H9 (cell line): ENCODE measurements at regions not wholly inside any gene's neighbourhood (a gene's known extent, or its start where the extent isn't known, plus 50 kb on each side); places are given as distances from the start of the nearest gene placed in this dataset.

Experiments used
- DNase-seq: peaks from one replicate; pipeline ENCODE4 v3.0.0-alpha.2; 2017
- H2AFZ ChIP-seq: one replicate; pipeline ENCODE4 v1.6.1; 2013; ENCODE audit warnings: mild to moderate bottlenecking, low read length, control low read depth, moderate library complexity
- H2AK5ac ChIP-seq: 2 replicates; pipeline ENCODE4 v1.6.1; 2013; ENCODE audit warnings: low read length, control low read depth, mixed read lengths; ENCODE audit not compliant: insufficient read length
- H2BK120ac ChIP-seq: one replicate; pipeline ENCODE4 v1.6.1; 2013; ENCODE audit warnings: low read depth, mild to moderate bottlenecking, low read length, control low read depth, inconsistent platforms; ENCODE audit not compliant: poor library complexity, severe bottlenecking
- H2BK12ac ChIP-seq: 2 replicates; pipeline ENCODE4 v1.6.1; 2013; ENCODE audit warnings: low read length, control low read depth, mixed read lengths, low read depth; ENCODE audit not compliant: insufficient read length
- H2BK15ac ChIP-seq: 2 replicates; pipeline ENCODE4 v1.6.1; 2013; ENCODE audit warnings: low read depth, low read length, control low read depth
- H2BK20ac ChIP-seq: one replicate; pipeline ENCODE4 v1.6.1; 2013; ENCODE audit warnings: low read depth, mild to moderate bottlenecking, low read length, control low read depth, inconsistent platforms; ENCODE audit not compliant: poor library complexity, severe bottlenecking
- H2BK5ac ChIP-seq: 2 replicates; pipeline ENCODE4 v1.6.1; 2013; ENCODE audit warnings: low read length, control low read depth, mixed read lengths; ENCODE audit not compliant: insufficient read length
- H3K14ac ChIP-seq: 2 replicates; pipeline ENCODE4 v1.6.1; 2013; ENCODE audit warnings: low read length, control low read depth; ENCODE audit not compliant: insufficient read depth
- H3K18ac ChIP-seq: 2 replicates; pipeline ENCODE4 v1.6.1; 2013; ENCODE audit warnings: low read depth, mild to moderate bottlenecking, mixed read lengths, low read length, control low read depth; ENCODE audit not compliant: insufficient read length
- H3K23ac ChIP-seq: 2 replicates; pipeline ENCODE4 v1.6.1; 2013; ENCODE audit warnings: low read length, control low read depth, mixed read lengths, low read depth; ENCODE audit not compliant: insufficient read length
- H3K23me2 ChIP-seq: 2 replicates; pipeline ENCODE4 v1.6.1; 2013; ENCODE audit warnings: low read depth, mild to moderate bottlenecking, mixed read lengths, low read length, control low read depth; ENCODE audit not compliant: insufficient read length, poor library complexity, severe bottlenecking
- H3K27ac ChIP-seq: 2 replicates; pipeline ENCODE4 v1.5.1; 2013; ENCODE audit warnings: low read length, control low read depth, mixed read lengths, low read depth; ENCODE audit not compliant: insufficient read length
- H3K27me3 ChIP-seq: 2 replicates; pipeline ENCODE4 v1.6.1; 2013; ENCODE audit warnings: low read length, control low read depth, inconsistent platforms; ENCODE audit not compliant: insufficient read depth
- H3K4ac ChIP-seq: 2 replicates; pipeline ENCODE4 v1.6.1; 2013; ENCODE audit warnings: low read depth, mild to moderate bottlenecking, control low read depth, inconsistent platforms, low read length, moderate library complexity
- H3K4me1 ChIP-seq: 2 replicates; pipeline ENCODE4 v1.6.1; 2013; ENCODE audit warnings: low read length, control low read depth, inconsistent platforms; ENCODE audit not compliant: insufficient read depth
- H3K4me2 ChIP-seq: 2 replicates; pipeline ENCODE4 v1.6.1; 2013; ENCODE audit warnings: low read length, control low read depth, mixed read lengths; ENCODE audit not compliant: insufficient read length, insufficient read depth
- H3K56ac ChIP-seq: 2 replicates; pipeline ENCODE4 v1.6.1; 2013; ENCODE audit warnings: low read depth, mild to moderate bottlenecking, mixed read lengths, low read length, control low read depth; ENCODE audit not compliant: insufficient read length
- H3K79me1 ChIP-seq: 2 replicates; pipeline ENCODE4 v1.6.1; 2013; ENCODE audit warnings: low read depth, mild to moderate bottlenecking, moderate library complexity, low read length, control low read depth, inconsistent platforms; ENCODE audit not compliant: insufficient read depth, poor library complexity, severe bottlenecking
- H3K79me2 ChIP-seq: 2 replicates; pipeline ENCODE4 v1.6.1; 2013; ENCODE audit warnings: low read length, control low read depth, inconsistent platforms; ENCODE audit not compliant: insufficient read depth
- H3K9ac ChIP-seq: 2 replicates; pipeline ENCODE4 v1.6.1; 2013; ENCODE audit warnings: low read length, control low read depth, mixed read lengths; ENCODE audit not compliant: insufficient read length; ENCODE audit errors: extremely low read depth
- H3K9me3 ChIP-seq: one replicate; pipeline ENCODE4 v1.6.1; 2013; ENCODE audit warnings: low read depth, low read length, inconsistent platforms; ENCODE audit not compliant: control insufficient read depth
- H3T11ph ChIP-seq: one replicate; pipeline ENCODE4 v1.6.1; 2013; ENCODE audit warnings: mild to moderate bottlenecking, low read length, control low read depth, inconsistent platforms
- H4K20me1 ChIP-seq: one replicate; pipeline ENCODE4 v1.6.1; 2013; ENCODE audit not compliant: control insufficient read depth, insufficient read length, insufficient read depth
- H4K5ac ChIP-seq: 2 replicates; pipeline ENCODE4 v1.6.1; 2013; ENCODE audit warnings: low read depth, mild to moderate bottlenecking, mixed read lengths, low read length, control low read depth; ENCODE audit not compliant: insufficient read length
- H4K8ac ChIP-seq: replicated peaks from 2 replicates; pipeline ENCODE4 v1.6.1; 2013; ENCODE audit warnings: low read length, control low read depth, mixed read lengths, low read depth; ENCODE audit not compliant: insufficient read length
- H4K91ac ChIP-seq: 2 replicates; pipeline ENCODE4 v1.6.1; 2013; ENCODE audit warnings: low read depth, mild to moderate bottlenecking, moderate library complexity, mixed read lengths, low read length, control low read depth; ENCODE audit not compliant: insufficient read length
- H3K27ac Mint-ChIP-seq, 3 experiments: 2 replicates in 2 of 3; 3 replicates in 1 of 3; pipeline ENCODE4 v1.8.0; 2020 to 2021; ENCODE audit warnings: mixed read lengths in 3 of 3, mild to moderate bottlenecking in 1 of 3, moderate library complexity in 1 of 3
- H3K27me3 Mint-ChIP-seq: 2 replicates; pipeline ENCODE4 v1.8.0; 2021; ENCODE audit warnings: low read depth, mild to moderate bottlenecking, moderate library complexity, mixed read lengths
- H3K36me3 Mint-ChIP-seq, 3 experiments: 2 replicates in 2 of 3; 3 replicates in 1 of 3; pipeline ENCODE4 v1.8.0; 2020 to 2021; ENCODE audit warnings: low read depth in 3 of 3, mixed read lengths in 3 of 3; ENCODE audit not compliant: insufficient read depth in 1 of 3
- H3K4me1 Mint-ChIP-seq, 2 experiments: 2 replicates each; pipeline ENCODE4 v1.8.0; 2020; ENCODE audit warnings: mixed read lengths in 2 of 2
- H3K4me3 Mint-ChIP-seq, 2 experiments: 2 replicates in 1 of 2; 3 replicates in 1 of 2; pipeline ENCODE4 v1.8.0; 2020 to 2021; ENCODE audit warnings: mild to moderate bottlenecking in 2 of 2, mixed read lengths in 2 of 2, moderate library complexity in 1 of 2
- H3K9me3 Mint-ChIP-seq, 2 experiments: 2 replicates in 1 of 2; 3 replicates in 1 of 2; pipeline ENCODE4 v1.8.0; 2020; ENCODE audit warnings: mild to moderate bottlenecking in 2 of 2, mixed read lengths in 2 of 2, moderate library complexity in 1 of 2
- TF ChIP-seq, protein P1 (sequence below): fragments of 200-600 bp; sonication (generic); conservative IDR thresholded peaks from 3 replicates; pipeline ENCODE4 v1.8.0; 2021; ENCODE audit warnings: antibody characterized with exemption, mild to moderate bottlenecking

GRCh38 chr2:21250673-21251072 is 126.9 kb downstream of the TDRD15 start:
- Histone ChIP-seq H3K56ac (no peak overlapping the region), H3K14ac (no peak overlapping the region), H3K79me1 (no peaks in the 10 kb centered on the region), H3K27me3 (no peaks in the 10 kb centered on the region), H3K18ac (peak overlapping the region; percentile 56), H4K91ac (no peak overlapping the region), H4K5ac (no peak overlapping the region), H3K4ac (no peak overlapping the region), H2BK20ac (no peak overlapping the region), H3K4me1 (peaks cover 5% of the 10 kb centered on the region; the same call in 1 of the 2 replicates), H3K23me2 (no peaks in the 10 kb centered on the region), H3K23ac (no peak overlapping the region), H3T11ph (no peak overlapping the region), H2BK120ac (no peak overlapping the region), H2BK15ac (no peak overlapping the region), H3K4me2 (no peak overlapping the region), H3K9me3 (no peaks in the 10 kb centered on the region), H4K8ac (no peak overlapping the region), H2BK5ac (no peak overlapping the region), H3K27ac (no peak overlapping the region), H2BK12ac (no peak overlapping the region), H3K9ac (no peak overlapping the region), H3K79me2 (no peaks in the 10 kb centered on the region), H2AK5ac (no peak overlapping the region), H2AFZ (no peak overlapping the region), H4K20me1 (no peaks in the 10 kb centered on the region)
- DNase-seq: no peak
- Mint-ChIP-seq H3K36me3 (no peaks in the 10 kb centered on the region), H3K27me3 (no peaks in the 10 kb centered on the region), H3K9me3 (no peaks in the 10 kb centered on the region), H3K4me1 (peaks cover 5 to 7% of the 10 kb centered on the region in 2 experiments; a peak in 3 of 4 replicates), H3K27ac (peak overlapping the region in 1 of 3 experiments; percentile 39; a peak in 1 of 7 replicates), H3K4me3 (no peak overlapping the region)
- TF ChIP-seq, protein P1, sequence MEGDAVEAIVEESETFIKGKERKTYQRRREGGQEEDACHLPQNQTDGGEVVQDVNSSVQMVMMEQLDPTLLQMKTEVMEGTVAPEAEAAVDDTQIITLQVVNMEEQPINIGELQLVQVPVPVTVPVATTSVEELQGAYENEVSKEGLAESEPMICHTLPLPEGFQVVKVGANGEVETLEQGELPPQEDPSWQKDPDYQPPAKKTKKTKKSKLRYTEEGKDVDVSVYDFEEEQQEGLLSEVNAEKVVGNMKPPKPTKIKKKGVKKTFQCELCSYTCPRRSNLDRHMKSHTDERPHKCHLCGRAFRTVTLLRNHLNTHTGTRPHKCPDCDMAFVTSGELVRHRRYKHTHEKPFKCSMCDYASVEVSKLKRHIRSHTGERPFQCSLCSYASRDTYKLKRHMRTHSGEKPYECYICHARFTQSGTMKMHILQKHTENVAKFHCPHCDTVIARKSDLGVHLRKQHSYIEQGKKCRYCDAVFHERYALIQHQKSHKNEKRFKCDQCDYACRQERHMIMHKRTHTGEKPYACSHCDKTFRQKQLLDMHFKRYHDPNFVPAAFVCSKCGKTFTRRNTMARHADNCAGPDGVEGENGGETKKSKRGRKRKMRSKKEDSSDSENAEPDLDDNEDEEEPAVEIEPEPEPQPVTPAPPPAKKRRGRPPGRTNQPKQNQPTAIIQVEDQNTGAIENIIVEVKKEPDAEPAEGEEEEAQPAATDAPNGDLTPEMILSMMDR: no peak
